Body of pancreas (tissue), 4 donors: ENCODE measurements at regions not wholly inside any gene's neighbourhood (a gene's known extent, or its start where the extent isn't known, plus 50 kb on each side); places are given as distances from the start of the nearest gene placed in this dataset.

ENCODE experiments used
- CTCF ChIP-seq, 7 experiments: fragments of 450-650 bp in 4 of 7; fragments of 200-600 bp in 3 of 7; sonication (generic) in 3 of 7; IDR thresholded peaks; one replicate each; pipeline ENCODE4 v1.5.1; 2016 to 2019; ENCODE audit warnings: antibody characterized with exemption in 7 of 7
- POLR2A ChIP-seq, 3 donors: fragments of 450-650 bp; IDR thresholded peaks; one replicate each; pipeline ENCODE4 v1.6.1; 2016; ENCODE audit warnings: antibody characterized with exemption in 3 of 3, mild to moderate bottlenecking in 2 of 3

GRCh38 chr16:26365161-26365940 is 673.6 kb downstream of the HS3ST4 start:
- TF ChIP-seq CTCF (IDR thresholded peaks at IDR 0.05): no peak
- no peak for TF ChIP-seq POLR2A (IDR thresholded peaks at IDR 0.05)
